ENCODE measurements at regions not wholly inside any gene's neighbourhood (a gene's known extent, or its start where the extent isn't known, plus 50 kb on each side); places are given as distances from the start of the nearest gene placed in this dataset.

- TF ChIP-seq CTCF (IDR thresholded peaks at IDR 0.05) (no peak), POLR2A (IDR thresholded peaks at IDR 0.05) (no peak)
Measured at GRCh38 chr3:186439725-186440124, 77.7 kb upstream of the DGKG start.
